IPS-18c (cell line): ENCODE measurements at regions not wholly inside any gene's neighbourhood (a gene's known extent, or its start where the extent isn't known, plus 50 kb on each side); places are given as distances from the start of the nearest gene placed in this dataset.
"Not testable (repeated sequence)": the region's sequence is repeated elsewhere in the genome, so short reads cannot be mapped to it uniquely, and the experiment has no call there.

ENCODE experiments used
- H3K4me3 ChIP-seq: 2 replicates; pipeline ENCODE4 v1.7.0; 2013; ENCODE audit warnings: low read depth, mild to moderate bottlenecking, low read length, moderate library complexity; ENCODE audit not compliant: insufficient read depth
- H3K9me3 ChIP-seq: one replicate; pipeline ENCODE4 v1.6.1; 2013; ENCODE audit warnings: mild to moderate bottlenecking, low read length, moderate library complexity; ENCODE audit not compliant: control insufficient read depth, insufficient read depth

- H3K4me3 ChIP-seq = no peak overlapping the region
Observed at GRCh38 chr11:115654792-115655191, 150.6 kb upstream of the CADM1 start.

GRCh38 chr11:115653926-115654325, 149.7 kb upstream of the CADM1 start:
- Histone ChIP-seq H3K9me3 (no peaks in the 10 kb centered on the region), H3K4me3 (no peak overlapping the region)

More at GRCh38 chr11:115654792-115655191, 150.6 kb upstream of the CADM1 start:
- no peaks in the 10 kb centered on the region for H3K9me3 ChIP-seq

GRCh38 chr11:115653076-115653475, 148.9 kb upstream of the CADM1 start:
- Histone ChIP-seq H3K9me3 (no peaks in the 10 kb centered on the region), H3K4me3 (no peak overlapping the region)

GRCh38 chr11:115652496-115652895, 148.3 kb upstream of the CADM1 start:
- Histone ChIP-seq H3K9me3 (no peaks in the 10 kb centered on the region), H3K4me3 (no peak overlapping the region)

- no peak overlapping the region for H3K4me3 ChIP-seq
- H3K9me3 ChIP-seq = no peaks in the 10 kb centered on the region
Observed at GRCh38 chr11:115652094-115652493, 147.9 kb upstream of the CADM1 start.

- Histone ChIP-seq H3K9me3 (no peaks in the 10 kb centered on the region), H3K4me3 (no peak overlapping the region)
Observed at GRCh38 chr11:115649461-115649860, 145.2 kb upstream of the CADM1 start.

- Histone ChIP-seq H3K4me3 (peak overlapping the region; percentile 31), H3K9me3 (no peaks in the 10 kb centered on the region)
Observed at GRCh38 chr11:115645631-115646317, 141.6 kb upstream of the CADM1 start.

- no peak overlapping the region for H3K4me3 ChIP-seq
Observed at GRCh38 chr11:115644856-115645255, 140.6 kb upstream of the CADM1 start.

GRCh38 chr11:115643549-115644270, 139.5 kb upstream of the CADM1 start:
- Histone ChIP-seq H3K9me3 (peaks cover 2% of the 10 kb centered on the region), H3K4me3 (no peak overlapping the region)

More at GRCh38 chr11:115644856-115645255, 140.6 kb upstream of the CADM1 start:
- no peaks in the 10 kb centered on the region for H3K9me3 ChIP-seq

- no peak overlapping the region for H3K4me3 ChIP-seq
- H3K9me3 ChIP-seq = peaks cover 2% of the 10 kb centered on the region
Observed at GRCh38 chr11:115642660-115643059, 138.4 kb upstream of the CADM1 start.

GRCh38 chr11:115637599-115638241, 133.5 kb upstream of the CADM1 start:
- peaks cover 2% of the 10 kb centered on the region for H3K9me3 ChIP-seq

GRCh38 chr11:115636753-115637527, 132.7 kb upstream of the CADM1 start:
- H3K9me3 ChIP-seq = peaks cover 2% of the 10 kb centered on the region
- no peak overlapping the region for H3K4me3 ChIP-seq

More at GRCh38 chr11:115637599-115638241, 133.5 kb upstream of the CADM1 start:
- H3K4me3 ChIP-seq = no peak overlapping the region

GRCh38 chr11:115633977-115634376, 129.8 kb upstream of the CADM1 start:
- not testable (repeated sequence) for H3K4me3 ChIP-seq, H3K9me3 ChIP-seq

GRCh38 chr11:115632061-115632460, 127.8 kb upstream of the CADM1 start:
- H3K4me3 ChIP-seq = no peak overlapping the region
- H3K9me3 ChIP-seq = no peaks in the 10 kb centered on the region

GRCh38 chr11:115631609-115632008, 127.4 kb upstream of the CADM1 start:
- Histone ChIP-seq H3K4me3 (no peak overlapping the region), H3K9me3 (no peaks in the 10 kb centered on the region)

- Histone ChIP-seq H3K9me3 (no peaks in the 10 kb centered on the region), H3K4me3 (no peak overlapping the region)
Observed at GRCh38 chr11:115630214-115630613, 126.0 kb upstream of the CADM1 start.

- Histone ChIP-seq H3K9me3 (no peaks in the 10 kb centered on the region), H3K4me3 (no peak overlapping the region)
Observed at GRCh38 chr11:115629456-115630015, 125.3 kb upstream of the CADM1 start.
